Activated gamma-delta T cell treated with anti-CD3 and anti-CD28 coated beads, Interleukin-2, amount 50 U/mL, for 16 hours (primary cell): ENCODE measurements at regions not wholly inside any gene's neighbourhood (a gene's known extent, or its start where the extent isn't known, plus 50 kb on each side); places are given as distances from the start of the nearest gene placed in this dataset.

Experiments
- DNase-seq: peaks from one replicate; pipeline ENCODE4 v3.0.0-alpha.2; 2020; ENCODE audit warnings: low read depth

GRCh38 chr10:69684020-69684980, 54.3 kb downstream of the FAM241B start:
- no peak for DNase-seq

GRCh38 chr10:69684981-69685353, 54.9 kb downstream of the FAM241B start:
- DNase-seq = no peak

DNA sequence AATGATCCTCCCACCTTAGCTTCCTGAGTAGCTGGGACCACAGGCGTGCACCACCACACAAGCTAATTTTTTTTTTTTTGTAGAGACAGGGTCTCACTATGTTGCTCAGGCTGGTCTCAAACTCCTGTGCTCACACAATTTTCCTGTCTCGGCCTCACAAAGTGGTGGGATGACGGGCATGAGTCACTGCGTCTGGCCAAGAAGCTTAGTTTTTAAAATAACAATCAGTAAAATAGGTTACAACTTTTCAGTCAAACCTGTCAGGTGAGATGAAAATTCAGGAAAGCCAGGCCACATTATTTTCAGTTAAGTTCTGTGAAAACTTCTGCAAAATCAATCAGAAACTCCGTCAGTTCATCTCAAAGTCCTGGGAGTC, 55.4 kb downstream of the FAM241B start:
- no peak for DNase-seq

DNA sequence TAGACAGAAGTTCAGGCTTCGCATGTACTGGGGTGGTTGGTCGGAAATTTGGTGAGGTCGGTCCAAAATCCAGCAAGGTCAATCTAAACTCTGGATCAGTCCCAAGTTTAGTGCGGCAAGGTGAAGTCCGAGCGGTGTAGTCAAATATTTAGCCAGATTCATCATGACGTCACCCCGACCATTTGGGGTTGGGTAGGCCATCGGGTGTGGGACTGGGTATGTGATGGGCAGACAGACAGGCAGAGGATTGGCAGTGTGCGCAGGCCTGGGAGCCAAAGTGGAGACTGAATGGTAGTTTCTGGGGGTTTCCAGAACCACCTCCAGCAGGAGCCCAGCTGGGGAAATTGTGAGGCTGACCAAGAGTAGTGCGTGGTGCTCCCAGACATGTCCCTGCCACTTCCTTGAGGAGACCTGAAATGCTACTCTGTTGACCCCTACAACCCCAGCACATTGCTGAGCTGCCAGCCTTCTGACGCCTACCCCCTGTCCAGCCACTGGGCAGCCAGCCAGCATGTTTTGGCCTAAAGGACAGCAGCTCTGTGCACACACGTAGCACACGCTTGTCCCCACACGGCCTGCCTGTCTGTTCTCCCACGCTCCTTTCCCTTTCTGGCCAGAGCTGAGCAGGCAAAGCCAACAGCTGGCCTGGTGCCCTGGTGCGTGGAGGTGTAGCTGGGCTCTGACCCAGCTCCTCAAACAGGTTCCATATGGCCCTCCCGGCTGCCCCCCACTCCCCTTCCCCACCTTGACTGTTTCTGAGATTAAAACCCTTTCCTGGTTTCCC, 55.9 kb downstream of the FAM241B start:
- DNase-seq = no peak

- no peak for DNase-seq
These were observed 56.8 kb downstream of the FAM241B start for GRCh38 chr10:69686866-69687265.

DNA sequence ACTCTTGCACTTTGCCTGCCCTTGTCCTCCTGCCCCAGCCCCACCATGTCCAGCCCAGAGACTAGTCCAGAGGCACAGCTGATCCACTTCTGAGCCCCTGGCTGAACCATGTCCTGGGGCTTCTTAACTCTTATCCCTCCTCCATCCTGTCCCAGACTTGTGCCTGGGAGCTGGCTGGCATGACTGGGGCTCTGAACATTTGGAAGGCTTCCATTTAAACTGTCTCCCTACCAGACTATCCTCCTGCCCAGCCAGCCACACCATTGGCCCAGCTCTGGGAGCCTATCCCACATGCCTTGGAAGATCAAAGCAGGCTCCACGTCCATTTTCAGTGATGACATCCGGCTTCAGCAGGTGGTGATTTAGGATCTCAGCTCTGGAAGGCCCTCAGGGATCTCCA, 57.4 kb downstream of the FAM241B start:
- DNase-seq = no peak

DNA sequence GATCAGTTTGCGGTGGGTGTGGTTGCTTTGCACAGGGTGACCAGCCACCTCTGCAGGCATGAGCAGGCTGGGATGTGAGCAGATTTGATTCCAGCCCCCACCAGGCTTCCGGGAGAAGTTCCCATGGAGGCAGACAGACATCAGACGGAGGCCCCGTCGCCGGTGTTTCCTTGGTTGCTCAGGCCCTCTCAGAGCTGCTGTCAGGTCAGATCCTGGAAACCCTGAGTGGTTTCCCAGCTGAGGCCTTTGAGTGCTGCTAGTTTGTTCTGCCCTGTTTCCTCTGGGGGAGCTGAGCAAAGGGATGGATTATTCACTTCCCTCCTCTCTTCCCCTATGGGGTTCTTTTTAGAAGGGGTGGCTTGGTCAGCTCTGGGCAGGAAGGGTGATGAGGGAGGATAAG, 62.2 kb downstream of the FAM241B start:
- no peak for DNase-seq

DNA sequence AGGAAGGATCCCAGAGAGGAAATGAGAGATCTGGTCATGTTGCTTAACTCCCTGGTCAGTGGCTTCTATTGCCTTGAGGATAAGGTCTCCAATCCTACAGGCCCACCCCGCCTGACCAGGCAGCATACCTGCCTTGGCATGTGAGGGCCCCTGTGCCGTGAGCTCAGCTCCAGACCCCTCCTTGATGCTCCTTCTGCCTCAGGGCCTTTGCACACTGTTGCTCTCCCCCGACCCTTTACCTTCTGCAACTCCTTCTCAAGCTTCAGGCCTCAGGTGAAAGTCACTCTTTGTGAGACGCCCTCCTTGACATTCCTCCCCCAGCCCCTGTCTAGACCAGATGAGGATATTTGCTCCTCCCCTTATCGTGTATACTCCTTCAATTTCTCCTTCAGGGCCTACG, 62.8 kb downstream of the FAM241B start:
- DNase-seq = no peak

DNA sequence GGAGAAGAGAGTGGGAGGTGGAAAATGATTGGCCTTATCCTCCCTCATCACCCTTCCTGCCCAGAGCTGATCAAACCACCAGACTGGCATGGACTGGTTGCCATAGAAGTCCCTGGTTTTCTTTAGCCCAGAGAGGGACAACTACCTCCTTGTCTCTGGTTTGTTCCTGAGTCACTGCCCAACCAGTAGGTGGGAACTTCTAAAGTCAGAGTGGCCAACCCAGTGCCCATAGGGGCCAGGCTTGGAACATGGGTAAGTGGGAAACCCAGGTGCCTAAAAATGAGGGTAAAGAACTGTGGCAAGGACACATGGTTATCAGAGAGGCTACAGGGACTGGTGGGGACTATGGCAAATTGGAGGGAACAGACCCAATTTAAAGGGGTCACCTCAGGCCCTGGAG, 63.8 kb downstream of the FAM241B start:
- DNase-seq = no peak

DNA sequence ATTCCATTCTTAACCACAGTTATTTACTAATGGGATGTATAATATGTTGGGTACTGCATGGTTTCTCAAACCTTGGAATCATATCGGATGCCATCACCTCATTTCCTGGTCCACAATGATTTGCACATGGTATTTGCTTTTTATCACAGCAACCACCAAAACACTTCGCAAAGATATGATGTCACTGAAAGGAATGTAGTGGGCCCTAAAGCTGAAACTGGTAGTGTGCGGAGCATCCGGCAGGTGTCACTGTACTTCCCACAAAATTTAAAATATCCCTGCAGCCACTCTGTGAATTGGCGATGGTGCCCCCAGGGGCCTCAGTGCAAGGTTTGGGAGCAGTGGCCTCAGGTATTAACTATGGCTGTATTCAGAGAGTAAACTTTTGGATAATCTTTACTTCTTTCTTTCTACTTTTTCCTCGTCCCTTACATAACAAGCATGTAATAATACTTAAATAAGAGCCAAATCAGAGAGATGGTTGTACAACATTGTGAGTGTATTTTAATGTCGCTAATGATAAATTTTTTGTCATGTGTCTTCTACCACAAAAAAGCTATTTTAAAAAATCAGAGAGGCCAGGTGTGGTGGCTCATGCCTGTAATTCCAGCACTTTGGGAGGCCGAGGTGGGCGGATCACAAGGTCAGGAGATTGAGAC, 66.2 kb downstream of the FAM241B start:
- no peak for DNase-seq

- no peak for DNase-seq
These were observed 67.0 kb downstream of the FAM241B start for GRCh38 chr10:69697006-69697405.

DNA sequence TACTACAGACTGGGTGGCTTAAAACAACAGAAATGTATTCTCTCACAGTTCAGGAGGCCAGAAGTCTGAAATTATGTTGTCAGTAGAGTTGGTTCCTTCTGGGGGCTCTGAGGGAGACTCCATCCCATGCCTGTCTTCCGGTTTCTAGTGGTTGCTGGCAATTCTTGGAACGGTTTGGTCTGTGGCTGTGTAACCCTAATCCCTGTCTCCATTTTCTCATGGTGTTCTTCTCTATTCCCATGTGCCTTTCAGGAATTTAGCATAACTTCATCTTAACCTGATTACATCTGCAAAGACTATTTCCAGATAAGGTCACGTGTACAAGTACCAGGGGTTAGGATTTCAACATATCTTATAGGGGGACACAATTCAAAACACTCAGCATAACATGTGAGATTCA, 73.2 kb downstream of the FAM241B start:
- no peak for DNase-seq

DNA sequence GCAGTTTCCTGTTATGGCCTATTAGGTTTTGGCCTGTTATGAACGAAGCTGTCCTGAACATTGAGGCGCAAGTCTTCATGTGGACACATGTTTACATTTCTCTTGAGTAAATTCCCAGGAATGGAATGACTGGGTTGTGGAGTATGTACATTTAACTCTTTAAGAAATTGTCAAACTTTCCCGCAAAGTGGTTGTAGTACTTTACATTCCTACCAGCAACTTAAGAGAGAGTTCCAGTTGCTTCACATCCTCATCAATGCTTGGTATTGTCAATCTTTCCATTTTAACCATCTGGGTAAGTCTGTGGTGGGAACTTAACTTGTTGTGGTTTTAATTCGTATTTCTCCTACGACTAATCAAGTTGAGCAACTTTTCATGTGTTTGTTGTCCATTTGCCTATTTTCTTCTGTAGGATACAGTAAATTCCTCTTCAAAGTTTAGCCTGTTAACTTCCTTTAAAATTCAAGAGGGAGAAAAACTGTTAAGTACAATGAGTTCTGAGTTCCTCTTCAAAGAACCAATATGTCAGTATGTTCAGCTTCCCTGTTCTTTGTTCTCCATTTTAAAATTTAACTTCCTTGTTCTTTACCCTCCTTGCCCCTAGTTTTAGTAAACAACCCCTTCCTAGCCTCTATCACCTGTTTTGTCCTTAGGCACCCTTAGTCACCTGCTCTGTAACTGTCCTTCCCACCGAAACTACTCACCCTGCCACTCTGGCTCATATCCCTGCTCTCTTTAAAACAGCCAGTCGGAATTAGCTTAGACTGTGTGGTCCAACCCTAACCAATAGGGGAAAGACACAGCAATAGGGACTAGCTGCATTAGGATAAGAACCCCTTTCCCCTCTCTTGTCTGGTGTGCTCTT, 74.0 kb downstream of the FAM241B start:
- DNase-seq = no peak

GRCh38 chr10:69709366-69709941, 79.4 kb downstream of the FAM241B start:
- no peak for DNase-seq

DNA sequence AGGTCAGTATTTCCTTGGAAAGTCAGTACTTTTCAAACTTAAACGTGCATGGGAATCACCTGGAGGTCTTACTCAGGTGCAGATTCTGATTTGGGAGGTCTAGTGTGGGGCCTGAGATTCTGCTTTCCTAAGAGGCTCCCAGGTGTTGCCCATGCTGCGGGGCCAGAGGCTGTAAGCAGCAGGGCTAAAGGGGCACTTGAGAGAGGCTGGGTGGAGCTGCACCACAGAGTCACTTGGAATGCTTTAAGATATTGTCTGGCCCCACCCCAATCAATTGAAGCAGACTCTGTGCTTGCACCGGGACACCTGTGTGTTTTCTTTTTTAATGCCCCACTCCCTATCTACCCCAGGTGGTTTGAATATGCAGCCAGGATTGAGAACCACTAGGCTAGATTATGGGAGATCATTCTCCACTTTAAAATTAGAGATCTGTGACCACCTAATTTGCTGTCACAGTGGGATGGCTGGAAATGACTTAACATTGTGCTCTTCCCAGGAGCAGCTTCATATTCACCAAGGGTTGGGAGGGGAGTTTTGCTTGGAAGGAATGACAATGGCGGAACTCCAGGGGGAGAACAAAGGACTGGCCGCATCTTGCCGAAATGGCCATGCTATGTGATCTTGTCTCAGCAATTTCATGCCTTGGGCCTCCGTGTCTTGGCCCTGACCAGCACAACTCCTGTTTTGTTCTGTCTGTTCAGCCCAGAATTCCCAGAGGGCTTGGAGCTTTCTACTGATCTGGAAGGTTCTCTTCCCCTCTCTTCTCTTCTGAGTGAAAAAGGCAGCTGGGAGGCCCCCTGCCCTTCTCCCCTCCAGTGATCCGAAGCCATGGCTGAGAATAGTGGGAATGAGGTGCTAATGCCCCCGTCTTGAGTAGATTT, 80.2 kb downstream of the FAM241B start:
- no peak for DNase-seq

- DNase-seq = no peak
These were observed 82.3 kb downstream of the FAM241B start for GRCh38 chr10:69712342-69712741.

DNA sequence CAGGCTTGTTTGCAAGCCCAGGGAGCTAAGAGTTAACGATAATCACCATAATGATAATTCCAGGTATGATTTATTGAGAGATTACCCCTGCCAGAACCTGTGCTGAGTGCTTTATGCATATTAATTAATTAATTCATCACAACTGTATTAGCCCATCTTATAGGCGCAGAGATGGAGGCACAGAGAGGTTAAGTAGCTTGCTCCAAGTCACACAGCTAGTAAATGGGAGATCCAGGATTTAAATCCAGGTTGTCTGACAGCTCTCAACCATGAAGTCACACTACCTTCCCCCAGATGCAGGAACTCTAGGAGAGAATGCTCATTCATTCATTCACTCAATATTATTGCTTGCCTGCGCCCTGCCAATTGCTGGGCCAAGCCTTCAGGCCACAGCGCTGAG, 84.5 kb downstream of the FAM241B start:
- DNase-seq = no peak

- DNase-seq = no peak
These were observed 85.3 kb downstream of the FAM241B start for GRCh38 chr10:69715156-69715898.

- no peak for DNase-seq
These were observed 85.7 kb upstream of the COL13A1 start for GRCh38 chr10:69715899-69716606.
